ENCODE measurements at regions not wholly inside any gene's neighbourhood (a gene's known extent, or its start where the extent isn't known, plus 50 kb on each side); places are given as distances from the start of the nearest gene placed in this dataset.

DNA sequence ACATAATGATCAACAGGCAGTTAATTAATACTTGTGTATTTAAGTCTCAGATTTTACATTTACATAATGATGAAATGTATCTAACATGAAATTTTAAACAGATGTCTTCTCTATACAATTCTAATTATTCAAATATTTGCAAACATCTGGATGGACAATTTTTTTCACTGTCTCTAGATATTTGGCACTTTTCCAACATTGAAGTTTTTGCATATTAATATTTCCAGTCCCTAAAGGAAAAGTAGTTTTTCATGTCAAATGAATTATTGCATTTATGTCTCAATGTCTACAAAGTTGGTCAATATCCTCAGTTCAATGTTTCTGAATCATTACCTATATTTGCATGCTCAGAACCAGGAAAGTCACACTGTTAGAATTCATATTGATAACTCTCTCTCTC lies 560.9 kb upstream of the PKDCC start:
- Mint-ChIP-seq H3K27ac (no peak overlapping the region), H3K9me3 (no peaks in the 10 kb centered on the region), H3K4me1 (no peaks in the 10 kb centered on the region), H3K27me3 (ENCODE audit: insufficient read depth, low read depth) (no peaks in the 10 kb centered on the region), H3K36me3 (no peaks in the 10 kb centered on the region), H3K4me3 (no peak overlapping the region)
- H3K4me3 ChIP-seq = no peak overlapping the region
- H3K79me2 ChIP-seq (ENCODE audit: low read depth) = no peaks in the 10 kb centered on the region
- no peaks in the 10 kb centered on the region for H3K4me1 ChIP-seq
- H3K4me2 ChIP-seq = no peak overlapping the region
- H3K27me3 ChIP-seq = no peaks in the 10 kb centered on the region
- H3F3A ChIP-seq (ENCODE audit: low read depth) = no peaks in the 10 kb centered on the region
- H3K9ac ChIP-seq = no peak overlapping the region
- H2AFZ ChIP-seq (replicated peaks) = no peak overlapping the region
- no peaks in the 10 kb centered on the region for H3K36me3 ChIP-seq
- H3K27ac ChIP-seq = no peak overlapping the region
- TF ChIP-seq EZH2phosphoT487 (IDR thresholded peaks at IDR 0.05) (no peak), EZH2 (IDR thresholded peaks at IDR 0.05) (no peak)
- TF ChIP-seq, protein P1, sequence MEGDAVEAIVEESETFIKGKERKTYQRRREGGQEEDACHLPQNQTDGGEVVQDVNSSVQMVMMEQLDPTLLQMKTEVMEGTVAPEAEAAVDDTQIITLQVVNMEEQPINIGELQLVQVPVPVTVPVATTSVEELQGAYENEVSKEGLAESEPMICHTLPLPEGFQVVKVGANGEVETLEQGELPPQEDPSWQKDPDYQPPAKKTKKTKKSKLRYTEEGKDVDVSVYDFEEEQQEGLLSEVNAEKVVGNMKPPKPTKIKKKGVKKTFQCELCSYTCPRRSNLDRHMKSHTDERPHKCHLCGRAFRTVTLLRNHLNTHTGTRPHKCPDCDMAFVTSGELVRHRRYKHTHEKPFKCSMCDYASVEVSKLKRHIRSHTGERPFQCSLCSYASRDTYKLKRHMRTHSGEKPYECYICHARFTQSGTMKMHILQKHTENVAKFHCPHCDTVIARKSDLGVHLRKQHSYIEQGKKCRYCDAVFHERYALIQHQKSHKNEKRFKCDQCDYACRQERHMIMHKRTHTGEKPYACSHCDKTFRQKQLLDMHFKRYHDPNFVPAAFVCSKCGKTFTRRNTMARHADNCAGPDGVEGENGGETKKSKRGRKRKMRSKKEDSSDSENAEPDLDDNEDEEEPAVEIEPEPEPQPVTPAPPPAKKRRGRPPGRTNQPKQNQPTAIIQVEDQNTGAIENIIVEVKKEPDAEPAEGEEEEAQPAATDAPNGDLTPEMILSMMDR (IDR thresholded peaks at IDR 0.05) = no peak
- DNase-seq (ENCODE audit: low spot score) = no peak
- H3K9me3 ChIP-seq (ENCODE audit: low read depth) = no peaks in the 10 kb centered on the region
- H4K20me1 ChIP-seq (ENCODE audit: low read depth) = no peaks in the 10 kb centered on the region

DNA sequence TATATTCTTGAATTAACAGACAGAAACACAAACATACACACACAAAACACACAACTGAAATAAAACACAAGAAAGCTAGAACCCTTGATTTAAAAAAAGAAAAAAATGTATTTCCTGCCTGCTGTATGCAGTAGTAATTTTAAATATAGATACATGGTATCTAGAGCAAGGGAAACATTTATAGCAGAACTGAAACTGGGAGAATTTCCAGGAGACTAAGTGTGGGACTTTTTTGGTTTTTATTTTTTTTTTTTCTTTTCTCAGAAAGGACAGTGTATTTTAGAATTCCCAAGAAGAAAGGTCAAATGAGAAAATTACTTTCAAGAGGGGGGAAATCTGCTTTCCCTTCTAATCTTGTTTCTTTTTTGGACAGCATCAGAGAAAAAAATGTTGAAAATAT lies 558.9 kb upstream of the PKDCC start:
- DNase-seq (ENCODE audit: low spot score) = no peak
- H2AFZ ChIP-seq (replicated peaks) = no peak overlapping the region
- no peak overlapping the region for H3K4me3 ChIP-seq
- no peaks in the 10 kb centered on the region for H3K4me1 ChIP-seq
- no peaks in the 10 kb centered on the region for H3K79me2 ChIP-seq (ENCODE audit: low read depth)
- H3K36me3 ChIP-seq = no peaks in the 10 kb centered on the region
- Mint-ChIP-seq H3K27me3 (ENCODE audit: insufficient read depth, low read depth) (no peaks in the 10 kb centered on the region), H3K36me3 (no peaks in the 10 kb centered on the region), H3K4me1 (no peaks in the 10 kb centered on the region), H3K4me3 (no peak overlapping the region), H3K9me3 (peaks cover 5% of the 10 kb centered on the region), H3K27ac (no peak overlapping the region)
- no peaks in the 10 kb centered on the region for H4K20me1 ChIP-seq (ENCODE audit: low read depth)
- TF ChIP-seq EZH2phosphoT487 (IDR thresholded peaks at IDR 0.05) (no peak), EZH2 (IDR thresholded peaks at IDR 0.05) (no peak)
- TF ChIP-seq, protein P1 (IDR thresholded peaks at IDR 0.05) = no peak
- no peaks in the 10 kb centered on the region for H3K27me3 ChIP-seq
- no peak overlapping the region for H3K4me2 ChIP-seq
- H3K27ac ChIP-seq = no peak overlapping the region
- H3K9ac ChIP-seq = no peak overlapping the region
- no peaks in the 10 kb centered on the region for H3K9me3 ChIP-seq (ENCODE audit: low read depth)
- no peaks in the 10 kb centered on the region for H3F3A ChIP-seq (ENCODE audit: low read depth)

DNA sequence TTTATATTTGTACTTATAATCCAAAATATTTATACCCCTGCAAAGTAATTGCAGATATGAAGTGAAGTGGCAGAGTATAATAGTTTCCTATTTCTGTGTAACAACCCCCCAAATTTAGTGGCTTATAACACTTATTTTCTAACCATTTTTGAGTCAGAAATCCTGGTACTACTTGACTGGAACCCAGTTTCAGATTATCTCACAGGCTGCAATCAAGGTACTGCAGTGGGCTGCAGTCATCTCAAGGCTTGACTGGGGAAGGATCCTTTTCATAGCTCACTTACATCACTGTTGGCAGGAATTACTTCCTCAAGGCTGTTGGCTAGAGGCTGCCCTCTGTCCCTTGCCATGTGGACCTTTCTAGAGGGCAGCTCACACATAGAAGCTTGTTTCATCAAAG lies 558.2 kb upstream of the PKDCC start:
- DNase-seq (ENCODE audit: low spot score) = no peak
- H3F3A ChIP-seq (ENCODE audit: low read depth) = no peaks in the 10 kb centered on the region
- no peaks in the 10 kb centered on the region for H3K79me2 ChIP-seq (ENCODE audit: low read depth)
- H3K4me3 Mint-ChIP-seq = no peak overlapping the region
- no peak overlapping the region for H3K4me3 ChIP-seq
- TF ChIP-seq, protein P1 (IDR thresholded peaks at IDR 0.05) = no peak
- TF ChIP-seq EZH2phosphoT487 (IDR thresholded peaks at IDR 0.05) = no peak
- TF ChIP-seq EZH2 (IDR thresholded peaks at IDR 0.05) = no peak
- H3K27ac Mint-ChIP-seq = no peak overlapping the region
- no peaks in the 10 kb centered on the region for H3K4me1 ChIP-seq
- peaks cover 11% of the 10 kb centered on the region for H3K9me3 Mint-ChIP-seq
- no peak overlapping the region for H3K27ac ChIP-seq
- no peaks in the 10 kb centered on the region for H3K27me3 ChIP-seq
- H3K36me3 ChIP-seq = no peaks in the 10 kb centered on the region
- no peak overlapping the region for H3K4me2 ChIP-seq
- no peaks in the 10 kb centered on the region for H3K9me3 ChIP-seq (ENCODE audit: low read depth)
- no peak overlapping the region for H3K9ac ChIP-seq
- no peak overlapping the region for H2AFZ ChIP-seq (replicated peaks)
- H3K4me1 Mint-ChIP-seq = no peaks in the 10 kb centered on the region
- peaks cover 1% of the 10 kb centered on the region for H3K36me3 Mint-ChIP-seq
- H3K27me3 Mint-ChIP-seq (ENCODE audit: insufficient read depth, low read depth) = peaks cover 3% of the 10 kb centered on the region
- H4K20me1 ChIP-seq (ENCODE audit: low read depth) = no peaks in the 10 kb centered on the region

Data from neural progenitor cell (in vitro differentiated cells).